Prostate gland (tissue), 2 donors: ENCODE measurements at regions not wholly inside any gene's neighbourhood (a gene's known extent, or its start where the extent isn't known, plus 50 kb on each side); places are given as distances from the start of the nearest gene placed in this dataset.

Source experiments
- CTCF ChIP-seq, 4 experiments: fragments of 200-600 bp in 2 of 4; fragments of 450-650 bp in 2 of 4; sonication (generic) in 2 of 4; IDR thresholded peaks; 1 replicate in 3 of 4; 2 replicates in 1 of 4; pipeline ENCODE4 v1.5.1; 2016 to 2019; ENCODE audit warnings: antibody characterized with exemption in 4 of 4, mild to moderate bottlenecking in 2 of 4, moderate library complexity in 2 of 4
- POLR2A ChIP-seq: fragments of 450-650 bp; IDR thresholded peaks from one replicate; pipeline ENCODE4 v1.6.1; 2016; ENCODE audit warnings: antibody characterized with exemption, mild to moderate bottlenecking
- POLR2AphosphoS5 ChIP-seq: sonication (generic); formaldehyde crosslinking; IDR thresholded peaks from one replicate; pipeline ENCODE4 v1.6.1; 2017; ENCODE audit warnings: antibody characterized with exemption

DNA sequence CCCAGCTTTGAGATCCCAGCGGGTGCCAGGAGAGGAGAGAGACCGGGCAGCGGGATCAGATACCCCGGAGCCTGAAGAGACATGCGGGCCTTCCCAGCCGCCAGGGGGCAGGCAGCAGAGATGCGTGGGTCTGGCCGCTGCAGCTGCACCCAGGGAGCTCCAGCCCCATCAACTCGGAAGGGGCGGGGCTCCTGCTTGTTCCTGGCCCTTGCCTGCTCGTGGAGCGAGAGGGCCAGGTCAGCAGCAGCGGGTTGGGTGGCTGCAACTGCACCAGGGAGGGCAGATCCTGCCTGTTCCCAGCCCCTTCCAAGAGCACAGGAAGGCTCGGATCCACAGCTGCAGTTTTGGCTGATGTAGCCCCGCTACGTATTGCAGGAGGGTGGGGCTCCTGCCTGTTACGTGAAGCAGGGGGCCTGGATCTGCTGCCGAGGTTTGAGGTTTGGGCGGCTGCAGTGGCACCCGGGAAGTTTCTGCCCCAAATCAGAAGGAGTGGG lies 532.8 kb downstream of the RFPL4B start:
- TF ChIP-seq CTCF (IDR thresholded peaks at IDR 0.05) (peak in 1 of 4 experiments; percentile 40), POLR2A (no peak), POLR2AphosphoS5 (no peak)
